Loucy (cell line): ENCODE measurements at regions not wholly inside any gene's neighbourhood (a gene's known extent, or its start where the extent isn't known, plus 50 kb on each side); places are given as distances from the start of the nearest gene placed in this dataset.

Source experiments
- H2AFZ ChIP-seq: fragments of 200-600 bp; sonication (generic); 2 replicates; pipeline ENCODE4 v1.6.0; 2016; ENCODE audit warnings: antibody characterized with exemption, mild to moderate bottlenecking, low read length, moderate library complexity
- H3F3A ChIP-seq: fragments of 200-600 bp; 2 replicates; pipeline ENCODE4 v1.6.0; 2016; ENCODE audit warnings: antibody characterized with exemption, low read depth, mild to moderate bottlenecking
- H3K27me3 ChIP-seq: fragments of 200-600 bp; sonication (generic); 2 replicates; pipeline ENCODE4 v1.6.1; 2014; ENCODE audit warnings: low read length, mild to moderate bottlenecking; ENCODE audit not compliant: insufficient read depth, poor library complexity, severe bottlenecking
- H3K36me3 ChIP-seq: fragments of 200-600 bp; sonication (generic); 2 replicates; pipeline ENCODE4 v1.6.1; 2016; ENCODE audit warnings: low read length; ENCODE audit not compliant: insufficient read depth
- H3K4me1 ChIP-seq: fragments of 200-600 bp; sonication (generic); 2 replicates; pipeline ENCODE4 v1.5.1; 2014; ENCODE audit warnings: low read length, mild to moderate bottlenecking; ENCODE audit not compliant: insufficient read depth, poor library complexity, severe bottlenecking
- H3K4me2 ChIP-seq: fragments of 200-600 bp; sonication (generic); 2 replicates; pipeline ENCODE4 v1.6.0; 2014; ENCODE audit warnings: antibody characterized with exemption, low read length, low read depth, mild to moderate bottlenecking; ENCODE audit not compliant: poor library complexity, severe bottlenecking
- H3K4me3 ChIP-seq: fragments of 200-600 bp; sonication (generic); 2 replicates; pipeline ENCODE4 v1.5.1; 2014; ENCODE audit warnings: low read length, mild to moderate bottlenecking, mixed read lengths; ENCODE audit not compliant: poor library complexity, severe bottlenecking
- H3K79me2 ChIP-seq: fragments of 200-600 bp; sonication (generic); 2 replicates; pipeline ENCODE4 v1.6.1; 2014; ENCODE audit warnings: low read length; ENCODE audit not compliant: insufficient read depth
- H3K9ac ChIP-seq: fragments of 200-600 bp; sonication (generic); 2 replicates; pipeline ENCODE4 v1.6.0; 2014; ENCODE audit warnings: mild to moderate bottlenecking, low read depth, low read length, moderate library complexity; ENCODE audit not compliant: poor library complexity, severe bottlenecking
- H3K9me2 ChIP-seq: fragments of 200-600 bp; sonication (generic); replicated peaks from 2 replicates; pipeline ENCODE4 v1.6.1; 2016; ENCODE audit warnings: low read depth, low read length, mixed read lengths
- H3K9me3 ChIP-seq: fragments of 200-600 bp; sonication (generic); 2 replicates; pipeline ENCODE4 v1.6.1; 2014; ENCODE audit warnings: mild to moderate bottlenecking, antibody characterized with exemption, low read length, low read depth; ENCODE audit not compliant: insufficient read depth
- H4K20me1 ChIP-seq: fragments of 200-600 bp; sonication (generic); 2 replicates; pipeline ENCODE4 v1.6.0; 2014; ENCODE audit warnings: antibody characterized with exemption, low read length, mild to moderate bottlenecking; ENCODE audit not compliant: insufficient read depth, poor library complexity, severe bottlenecking
- CTCF ChIP-seq: fragments of 200-600 bp; sonication (generic); conservative IDR thresholded peaks from 2 replicates; pipeline ENCODE4 v1.5.1; 2014; ENCODE audit warnings: mild to moderate bottlenecking, antibody characterized with exemption, low read length
- EZH2phosphoT487 ChIP-seq: fragments of 200-600 bp; IDR thresholded peaks from 2 replicates; pipeline ENCODE4 v1.6.1; 2018; ENCODE audit warnings: antibody characterized with exemption, mild to moderate bottlenecking, moderate library complexity, borderline replicate concordance

DNA sequence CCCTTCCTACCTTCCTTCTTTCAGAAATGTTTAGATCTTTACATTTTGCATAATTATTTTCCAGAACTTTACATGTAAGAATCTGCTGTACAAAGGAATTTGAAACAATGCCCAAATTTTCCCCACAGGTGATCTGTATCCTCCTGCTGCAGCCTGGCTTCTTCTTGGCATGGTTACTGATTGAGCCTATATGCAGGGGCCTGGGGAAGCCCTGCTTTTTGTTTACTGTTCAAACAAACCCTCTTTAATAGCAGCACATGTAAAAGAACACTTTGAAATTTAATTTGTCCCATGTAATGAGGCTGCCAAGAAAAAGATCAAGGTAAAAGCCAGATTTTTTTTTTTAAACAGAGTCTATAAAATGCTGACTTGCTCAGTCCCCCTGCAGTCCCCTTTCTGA is 432.2 kb downstream of the TUSC7 start:
- no peaks in the 10 kb centered on the region for H3K4me1 ChIP-seq
- TF ChIP-seq EZH2phosphoT487 (no peak), CTCF (no peak)
- no peaks in the 10 kb centered on the region for H3F3A ChIP-seq
- no peak overlapping the region for H3K9ac ChIP-seq
- H3K79me2 ChIP-seq, result no peaks in the 10 kb centered on the region
- no peaks in the 10 kb centered on the region for H4K20me1 ChIP-seq
- no peak overlapping the region for H3K4me2 ChIP-seq
- no peaks in the 10 kb centered on the region for H3K9me2 ChIP-seq
- H3K36me3 ChIP-seq, result no peaks in the 10 kb centered on the region
- H3K27me3 ChIP-seq, result no peaks in the 10 kb centered on the region
- H3K4me3 ChIP-seq, result no peak overlapping the region
- H2AFZ ChIP-seq, result no peak overlapping the region
- H3K9me3 ChIP-seq, result no peaks in the 10 kb centered on the region

DNA sequence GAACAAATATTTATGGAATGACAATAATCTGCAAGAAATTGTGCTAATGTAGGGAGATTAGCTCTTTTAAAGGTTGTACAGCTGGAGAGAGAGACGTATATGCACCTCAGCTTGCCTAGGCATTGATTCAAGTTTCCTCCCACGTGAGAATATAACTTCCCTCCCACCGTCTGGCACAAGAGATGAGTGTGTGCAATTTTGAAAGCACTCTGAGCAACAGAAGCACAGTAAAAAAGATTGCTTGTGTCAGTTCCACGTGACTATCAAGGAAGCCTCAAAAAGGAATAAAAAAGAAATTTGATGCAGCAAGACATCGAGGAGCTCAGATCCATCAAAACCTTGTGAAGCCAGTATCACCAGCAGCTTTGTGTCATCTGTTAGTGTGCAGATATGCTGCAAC is 435.3 kb downstream of the TUSC7 start:
- no peaks in the 10 kb centered on the region for H3K27me3 ChIP-seq
- no peak overlapping the region for H2AFZ ChIP-seq
- H3K4me2 ChIP-seq, result no peak overlapping the region
- no peak for TF ChIP-seq CTCF
- TF ChIP-seq EZH2phosphoT487, result no peak
- H3K9me2 ChIP-seq, result no peaks in the 10 kb centered on the region
- no peaks in the 10 kb centered on the region for H3K36me3 ChIP-seq
- no peaks in the 10 kb centered on the region for H3K4me1 ChIP-seq
- H3K9me3 ChIP-seq, result no peaks in the 10 kb centered on the region
- no peaks in the 10 kb centered on the region for H4K20me1 ChIP-seq
- H3K4me3 ChIP-seq, result no peak overlapping the region
- H3K79me2 ChIP-seq, result no peaks in the 10 kb centered on the region
- no peak overlapping the region for H3K9ac ChIP-seq
- no peaks in the 10 kb centered on the region for H3F3A ChIP-seq

DNA sequence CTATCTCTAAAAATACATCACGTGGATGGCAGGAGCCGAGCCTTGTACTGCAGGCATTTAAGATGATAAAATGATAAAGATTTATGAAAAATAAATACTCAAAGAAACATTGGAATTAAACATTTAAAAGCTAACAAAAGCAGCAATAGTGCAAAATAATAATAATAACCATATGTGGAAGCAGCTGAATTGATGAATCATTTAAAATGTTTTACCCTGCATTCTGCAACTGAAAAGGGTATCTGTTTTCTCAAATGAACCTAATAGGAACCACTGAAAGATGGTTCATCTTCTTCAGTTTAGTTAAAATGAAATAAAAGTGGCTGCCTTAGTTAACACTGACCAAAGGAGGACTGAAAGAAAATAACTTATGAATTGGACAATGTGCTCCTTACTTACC is 436.1 kb downstream of the TUSC7 start:
- TF ChIP-seq CTCF, result no peak
- no peak for TF ChIP-seq EZH2phosphoT487
- Histone ChIP-seq H3K9me3 (no peaks in the 10 kb centered on the region), H3K79me2 (no peaks in the 10 kb centered on the region), H3K4me3 (no peak overlapping the region), H4K20me1 (no peaks in the 10 kb centered on the region), H2AFZ (no peak overlapping the region), H3F3A (no peaks in the 10 kb centered on the region), H3K9me2 (no peaks in the 10 kb centered on the region), H3K27me3 (no peaks in the 10 kb centered on the region), H3K9ac (no peak overlapping the region), H3K36me3 (no peaks in the 10 kb centered on the region), H3K4me2 (no peak overlapping the region), H3K4me1 (no peaks in the 10 kb centered on the region)
